Upper lobe of left lung (tissue), 4 donors: ENCODE measurements at regions not wholly inside any gene's neighbourhood (a gene's known extent, or its start where the extent isn't known, plus 50 kb on each side); places are given as distances from the start of the nearest gene placed in this dataset.

Experiments used
- CTCF ChIP-seq, 6 experiments: fragments of 450-650 bp in 4 of 6; fragments of 200-600 bp in 2 of 6; sonication (generic) in 2 of 6; IDR thresholded peaks; one replicate each; pipeline ENCODE4 v1.5.1; 2016 to 2019; ENCODE audit warnings: antibody characterized with exemption in 6 of 6
- EP300 ChIP-seq, 4 donors: sonication (generic); formaldehyde crosslinking; IDR thresholded peaks; one replicate each; pipeline ENCODE4 v1.5.1; 2017; ENCODE audit warnings: antibody characterized with exemption in 4 of 4, control low read depth in 2 of 4
- POLR2A ChIP-seq, 4 donors: fragments of 450-650 bp; IDR thresholded peaks; one replicate each; pipeline ENCODE4 v1.5.1; 2016 to 2017; ENCODE audit warnings: antibody characterized with exemption in 4 of 4, mild to moderate bottlenecking in 2 of 4
- POLR2AphosphoS5 ChIP-seq, 2 donors: sonication (generic); formaldehyde crosslinking; IDR thresholded peaks; one replicate each; pipeline ENCODE4 v1.5.1; 2017; ENCODE audit warnings: antibody characterized with exemption in 2 of 2

- TF ChIP-seq CTCF (IDR thresholded peaks at IDR 0.05) (no peak), POLR2A (IDR thresholded peaks at IDR 0.05) (no peak), POLR2AphosphoS5 (IDR thresholded peaks at IDR 0.05) (no peak), EP300 (IDR thresholded peaks at IDR 0.05) (no peak)
Observed at GRCh38 chr3:13693441-13693840, 144.5 kb downstream of the FBLN2 start.
